ENCODE measurements at regions not wholly inside any gene's neighbourhood (a gene's known extent, or its start where the extent isn't known, plus 50 kb on each side); places are given as distances from the start of the nearest gene placed in this dataset.

- no peak for TF ChIP-seq FOXK2 (IDR thresholded peaks at IDR 0.05)
- TF ChIP-seq FOXA1 (IDR thresholded peaks at IDR 0.05) = no peak
Measured at GRCh38 chr7:140229101-140229525, 52.3 kb upstream of the KDM7A start.
